RCC 7860 (cell line): ENCODE measurements at regions not wholly inside any gene's neighbourhood (a gene's known extent, or its start where the extent isn't known, plus 50 kb on each side); places are given as distances from the start of the nearest gene placed in this dataset.
A peak's percentile ranks its signal among the peaks of the same experiment; 100 is the strongest.

ENCODE experiments used
- DNase-seq: peaks from one replicate; pipeline ENCODE4 v3.0.0-alpha.2; 2015; ENCODE audit warnings: low spot score
- FAIRE-seq: peaks from 2 replicates; lab custom pipeline; 2012; peaks lifted over from hg19 to GRCh38; lab: Jason Lieb, UNC

- FAIRE-seq (no peak), DNase-seq (no peak)
These were observed 291.2 kb downstream of the CDH10 start for GRCh38 chr5:24353611-24354010.

- no peak for DNase-seq
- no peak for FAIRE-seq
These were observed 280.8 kb downstream of the CDH10 start for GRCh38 chr5:24363789-24364481.

GRCh38 chr5:24364711-24365110, 280.1 kb downstream of the CDH10 start:
- FAIRE-seq = no peak
- no peak for DNase-seq

- FAIRE-seq = no peak
- DNase-seq = no peak
These were observed 279.4 kb downstream of the CDH10 start for GRCh38 chr5:24365406-24365805.

- DNase-seq = no peak
- no peak for FAIRE-seq
These were observed 277.6 kb downstream of the CDH10 start for GRCh38 chr5:24367216-24367615.

GRCh38 chr5:24368115-24368514, 276.7 kb downstream of the CDH10 start:
- DNase-seq = no peak
- no peak for FAIRE-seq

- no peak for DNase-seq
- FAIRE-seq = no peak
These were observed 268.6 kb downstream of the CDH10 start for GRCh38 chr5:24376210-24376609.

- FAIRE-seq (no peak), DNase-seq (no peak)
These were observed 268.2 kb downstream of the CDH10 start for GRCh38 chr5:24376616-24377015.

- no peak for DNase-seq
- FAIRE-seq = no peak
These were observed 262.8 kb downstream of the CDH10 start for GRCh38 chr5:24381861-24382489.

GRCh38 chr5:24385070-24385469, 259.7 kb downstream of the CDH10 start:
- DNase-seq (no peak), FAIRE-seq (no peak)

GRCh38 chr5:24385617-24386016, 259.2 kb downstream of the CDH10 start:
- FAIRE-seq (peak; percentile 5), DNase-seq (no peak)

- no peak for DNase-seq
- no peak for FAIRE-seq
These were observed 256.3 kb downstream of the CDH10 start for GRCh38 chr5:24388448-24388847.

GRCh38 chr5:24389968-24390367, 254.8 kb downstream of the CDH10 start:
- FAIRE-seq (no peak), DNase-seq (no peak)

- no peak for DNase-seq
- no peak for FAIRE-seq
These were observed 253.0 kb downstream of the CDH10 start for GRCh38 chr5:24391816-24392215.

- no peak for FAIRE-seq
- DNase-seq = no peak
These were observed 247.2 kb downstream of the CDH10 start for GRCh38 chr5:24397601-24398000.

GRCh38 chr5:24401773-24402172, 243.0 kb downstream of the CDH10 start:
- peak; percentile 35 for DNase-seq
- no peak for FAIRE-seq

- DNase-seq = no peak
- no peak for FAIRE-seq
These were observed 237.3 kb downstream of the CDH10 start for GRCh38 chr5:24407466-24407865.

- DNase-seq (no peak), FAIRE-seq (no peak)
These were observed 216.4 kb downstream of the CDH10 start for GRCh38 chr5:24428345-24428744.

- no peak for FAIRE-seq
These were observed 211.2 kb downstream of the CDH10 start for GRCh38 chr5:24433555-24433954.

More at GRCh38 chr5:24433555-24433954, 211.2 kb downstream of the CDH10 start:
- DNase-seq = no peak
